ENCODE measurements at regions not wholly inside any gene's neighbourhood (a gene's known extent, or its start where the extent isn't known, plus 50 kb on each side); places are given as distances from the start of the nearest gene placed in this dataset.
A peak's percentile ranks its signal among the peaks of the same experiment; 100 is the strongest.

DNA sequence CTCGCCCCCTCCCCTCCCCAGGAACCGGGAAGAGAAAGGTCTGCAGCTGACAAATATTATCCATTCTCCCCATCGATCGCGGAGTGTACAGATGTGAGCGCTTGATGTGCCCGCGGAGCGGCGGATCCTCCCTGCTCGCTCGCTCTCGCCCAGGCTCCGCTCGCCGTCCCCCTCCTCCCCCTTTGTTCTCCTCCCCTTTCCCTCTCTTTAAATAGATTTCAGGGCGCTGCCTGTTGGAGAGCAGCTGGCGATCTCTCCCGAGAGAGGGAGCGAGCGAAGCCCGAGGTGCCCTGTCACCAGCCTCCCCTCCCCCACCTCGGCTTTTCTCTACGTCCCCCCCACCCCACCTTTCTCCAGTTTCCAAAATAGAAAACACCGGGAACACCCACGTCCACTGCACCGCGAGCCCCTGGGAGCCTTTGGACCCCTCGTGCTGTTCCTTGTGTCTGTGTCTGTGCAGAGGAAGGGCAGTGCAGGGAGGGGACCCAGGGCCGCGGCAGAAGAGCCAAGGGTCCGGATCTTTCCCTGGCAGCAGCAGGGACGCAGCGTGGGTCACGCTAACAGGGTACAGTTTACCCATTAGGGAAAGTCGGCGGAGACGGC lies 56.6 kb upstream of the BCOR start:
- H3K4me3 Mint-ChIP-seq: peak overlapping the region; percentile 74
- H3K4me1 Mint-ChIP-seq: peaks cover 28% of the 10 kb centered on the region
- peaks cover 1% of the 10 kb centered on the region for H3K36me3 Mint-ChIP-seq (ENCODE audit: low read depth)
- peaks cover 2% of the 10 kb centered on the region for H3K27me3 Mint-ChIP-seq
- no peak for ATAC-seq
- DNase-seq: no peak
- H3K27ac Mint-ChIP-seq: no peak overlapping the region
- no peaks in the 10 kb centered on the region for H3K9me3 Mint-ChIP-seq

DNA sequence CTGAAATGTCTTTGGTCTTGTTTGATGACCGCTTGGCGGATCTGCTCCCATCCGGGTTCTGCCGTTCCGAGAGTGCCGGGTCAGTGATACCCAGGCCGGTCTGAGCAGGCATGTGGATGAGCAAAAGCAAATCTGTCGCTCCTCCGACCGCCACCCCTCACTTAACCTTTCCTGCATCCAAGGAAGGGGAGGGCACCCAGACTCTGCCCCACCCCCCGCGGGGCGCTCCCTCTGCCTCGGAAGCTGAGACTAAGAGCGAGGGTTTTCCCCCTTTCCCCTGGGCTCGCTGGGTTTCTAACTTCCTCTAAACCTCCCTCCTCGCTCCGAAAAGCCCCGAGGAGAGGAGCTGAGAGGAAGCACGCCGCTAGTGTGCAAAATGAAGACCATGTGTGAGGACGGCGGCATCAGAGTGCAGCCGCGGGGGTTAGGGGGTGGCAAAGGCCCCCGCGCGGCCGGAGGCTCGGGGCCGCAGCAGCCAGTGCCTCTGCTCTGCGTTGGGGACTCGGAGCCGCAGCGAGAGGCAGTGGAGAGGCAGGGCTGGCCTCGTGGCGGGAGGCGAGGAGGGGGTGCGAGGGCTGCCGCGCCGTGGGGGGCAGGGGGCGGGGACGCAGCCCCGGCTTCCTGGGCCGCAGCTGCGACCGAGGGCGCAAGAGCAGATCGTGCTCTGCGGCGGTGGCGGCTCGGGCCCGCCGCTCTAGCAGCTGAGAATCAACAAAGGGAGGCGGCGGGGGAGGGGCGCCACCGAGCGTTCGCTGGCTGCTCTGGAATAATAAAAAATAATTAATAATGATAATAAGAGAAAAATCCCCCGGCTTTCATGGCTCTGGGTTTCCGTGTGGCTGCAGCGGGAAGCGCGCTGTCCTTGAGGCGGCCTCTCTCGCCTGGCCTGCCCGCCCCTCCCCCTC lies 55.8 kb upstream of the BCOR start:
- Mint-ChIP-seq H3K27me3 (peaks cover 2% of the 10 kb centered on the region), H3K9me3 (no peaks in the 10 kb centered on the region), H3K27ac (peak overlapping the region; percentile 39), H3K4me3 (peak overlapping the region; percentile 74), H3K36me3 (ENCODE audit: low read depth) (peaks cover 1% of the 10 kb centered on the region), H3K4me1 (peaks cover 34% of the 10 kb centered on the region)
- ATAC-seq (peak; percentile 82), DNase-seq (peak; percentile 81)

DNA sequence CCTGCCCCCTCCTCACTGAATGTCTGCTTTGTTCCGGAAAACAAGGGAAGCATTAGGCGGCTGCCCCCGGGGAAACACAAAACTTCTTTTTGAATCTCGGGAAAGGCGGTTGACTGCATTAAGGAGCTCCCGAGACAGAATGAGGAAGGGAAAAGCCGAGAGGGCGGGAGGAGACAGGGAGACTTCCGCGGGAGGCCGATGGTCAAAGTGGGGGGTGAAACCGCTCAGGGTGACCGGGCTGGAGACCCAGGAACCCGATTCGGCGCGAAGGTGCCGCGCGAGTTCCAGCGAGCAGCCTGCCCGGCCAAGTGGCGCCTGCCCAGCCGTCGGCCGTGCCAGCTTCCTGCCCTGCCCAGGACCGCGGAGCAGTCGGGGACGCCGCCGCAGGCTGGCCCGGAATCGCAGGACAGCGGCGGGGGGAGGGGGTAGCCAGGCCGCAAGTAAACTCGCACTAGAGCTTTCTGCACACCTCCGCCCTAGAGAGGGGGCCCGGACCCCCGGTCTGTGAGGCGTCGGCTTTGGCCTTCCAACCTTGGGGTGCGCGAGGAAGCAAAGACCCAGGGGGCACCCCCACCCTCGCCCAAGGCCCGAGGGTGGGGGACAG lies 55.1 kb upstream of the BCOR start:
- Mint-ChIP-seq H3K4me1 (peaks cover 36% of the 10 kb centered on the region), H3K27me3 (peaks cover 2% of the 10 kb centered on the region), H3K9me3 (no peaks in the 10 kb centered on the region), H3K27ac (peak overlapping the region; percentile 39), H3K36me3 (ENCODE audit: low read depth) (peaks cover 1% of the 10 kb centered on the region), H3K4me3 (peak overlapping the region; percentile 73)
- ATAC-seq: peak; percentile 1
- DNase-seq: no peak

DNA sequence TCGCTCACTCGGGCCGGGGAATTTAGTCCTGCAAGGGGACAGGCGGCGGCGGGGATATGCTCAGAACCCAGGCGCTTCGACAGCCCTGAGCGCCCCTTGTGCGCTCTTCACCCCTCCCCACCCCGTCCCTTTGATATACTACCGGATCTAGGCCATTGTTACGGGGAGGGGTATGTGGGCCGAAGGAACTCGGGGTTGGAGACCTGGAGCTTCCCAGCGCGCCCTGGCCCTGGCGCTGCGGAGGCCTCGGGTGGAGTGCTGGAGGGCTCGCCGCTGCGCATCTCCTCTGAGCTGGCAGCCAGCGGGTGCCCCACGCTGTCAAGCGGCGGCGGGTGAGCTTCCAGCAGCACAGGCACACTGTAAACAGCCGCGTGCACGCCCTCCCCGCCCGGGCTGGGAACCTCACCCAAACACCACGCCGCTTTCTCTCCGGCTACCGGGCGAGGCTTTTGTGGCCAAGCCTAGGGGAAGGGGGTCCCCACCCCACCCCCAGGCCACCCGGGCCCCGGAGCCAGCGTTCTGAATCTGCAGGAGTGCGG lies 54.5 kb upstream of the BCOR start:
- Mint-ChIP-seq H3K9me3 (no peaks in the 10 kb centered on the region), H3K4me1 (peaks cover 31% of the 10 kb centered on the region), H3K4me3 (peak overlapping the region; percentile 45), H3K27me3 (peaks cover 2% of the 10 kb centered on the region), H3K36me3 (ENCODE audit: low read depth) (peaks cover 1% of the 10 kb centered on the region), H3K27ac (no peak overlapping the region)
- DNase-seq (peak; percentile 36), ATAC-seq (no peak)

DNA sequence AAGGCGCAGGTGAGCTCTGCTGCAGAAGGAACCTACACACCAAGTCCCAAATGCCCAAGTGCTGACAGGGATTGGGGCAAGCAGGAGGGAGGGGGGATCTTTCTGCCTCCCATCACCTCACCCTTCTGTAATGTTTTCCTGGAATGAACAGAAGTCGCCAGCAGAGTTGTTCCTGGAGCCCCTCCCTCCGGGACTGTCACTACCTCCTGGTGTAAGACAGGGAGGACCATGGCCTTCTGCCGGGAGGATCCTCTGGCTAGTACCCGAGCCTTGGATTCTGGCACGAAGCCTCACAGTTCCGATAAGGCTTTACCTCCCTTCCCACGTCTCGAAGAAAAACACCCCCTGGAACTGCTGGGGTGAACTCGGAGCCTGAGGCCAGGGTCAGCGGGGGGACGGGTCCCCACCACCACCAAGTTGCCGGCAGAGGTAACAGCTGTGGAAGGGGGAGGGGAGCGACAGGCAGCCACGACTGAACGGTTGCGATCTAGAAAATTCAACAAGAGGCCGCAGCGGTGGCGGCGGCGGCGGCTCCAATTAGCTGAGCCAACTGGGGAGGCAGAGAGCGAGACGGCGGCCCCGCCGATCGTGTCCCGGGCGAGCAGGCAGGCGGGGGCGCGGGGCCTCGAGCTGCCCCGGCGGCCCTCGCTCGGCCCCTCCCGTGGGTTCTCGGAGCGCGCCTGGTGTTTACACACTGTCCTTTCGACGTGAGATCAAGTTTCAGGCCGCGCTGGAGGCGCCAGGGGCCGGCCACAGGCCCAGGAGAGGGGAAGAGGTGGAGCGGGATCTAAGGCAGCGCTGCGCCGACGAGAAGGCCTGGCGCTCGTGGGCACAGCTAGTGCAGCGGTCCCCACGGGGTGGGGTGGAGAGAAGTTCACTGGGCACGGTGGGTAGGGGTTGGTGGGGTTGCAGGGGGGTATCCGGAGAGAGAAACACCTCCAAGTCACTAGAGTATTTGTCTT lies 53.7 kb upstream of the BCOR start:
- Mint-ChIP-seq H3K36me3 (ENCODE audit: low read depth) (peaks cover 1% of the 10 kb centered on the region), H3K27me3 (peaks cover 2% of the 10 kb centered on the region), H3K9me3 (no peaks in the 10 kb centered on the region), H3K27ac (no peak overlapping the region), H3K4me1 (peaks cover 32% of the 10 kb centered on the region), H3K4me3 (no peak overlapping the region)
- no peak for ATAC-seq
- no peak for DNase-seq

DNA sequence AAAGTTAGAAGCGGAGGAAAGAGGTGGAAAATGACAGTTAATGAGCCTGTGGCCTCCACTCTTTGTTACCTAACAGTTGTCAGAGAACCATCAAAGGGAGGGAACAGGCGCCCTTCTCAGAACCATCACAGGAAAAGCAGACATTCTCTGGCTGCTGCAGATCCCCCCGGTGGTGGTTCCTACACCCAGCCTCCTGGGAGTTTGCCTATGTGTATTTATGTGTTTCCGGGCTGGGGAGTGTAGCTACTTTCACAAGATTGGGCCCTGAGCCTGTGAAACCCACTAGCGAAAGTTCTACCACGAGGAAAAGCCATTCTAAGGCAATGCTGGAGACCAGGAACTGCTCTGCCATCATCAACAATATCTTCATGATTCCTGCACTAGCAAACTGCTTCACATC lies 52.7 kb upstream of the BCOR start:
- no peak overlapping the region for H3K27ac Mint-ChIP-seq
- no peak for DNase-seq
- ATAC-seq: no peak
- peaks cover 1% of the 10 kb centered on the region for H3K36me3 Mint-ChIP-seq (ENCODE audit: low read depth)
- peaks cover 2% of the 10 kb centered on the region for H3K27me3 Mint-ChIP-seq
- H3K4me1 Mint-ChIP-seq: peaks cover 32% of the 10 kb centered on the region
- H3K4me3 Mint-ChIP-seq: no peak overlapping the region
- H3K9me3 Mint-ChIP-seq: no peaks in the 10 kb centered on the region

DNA sequence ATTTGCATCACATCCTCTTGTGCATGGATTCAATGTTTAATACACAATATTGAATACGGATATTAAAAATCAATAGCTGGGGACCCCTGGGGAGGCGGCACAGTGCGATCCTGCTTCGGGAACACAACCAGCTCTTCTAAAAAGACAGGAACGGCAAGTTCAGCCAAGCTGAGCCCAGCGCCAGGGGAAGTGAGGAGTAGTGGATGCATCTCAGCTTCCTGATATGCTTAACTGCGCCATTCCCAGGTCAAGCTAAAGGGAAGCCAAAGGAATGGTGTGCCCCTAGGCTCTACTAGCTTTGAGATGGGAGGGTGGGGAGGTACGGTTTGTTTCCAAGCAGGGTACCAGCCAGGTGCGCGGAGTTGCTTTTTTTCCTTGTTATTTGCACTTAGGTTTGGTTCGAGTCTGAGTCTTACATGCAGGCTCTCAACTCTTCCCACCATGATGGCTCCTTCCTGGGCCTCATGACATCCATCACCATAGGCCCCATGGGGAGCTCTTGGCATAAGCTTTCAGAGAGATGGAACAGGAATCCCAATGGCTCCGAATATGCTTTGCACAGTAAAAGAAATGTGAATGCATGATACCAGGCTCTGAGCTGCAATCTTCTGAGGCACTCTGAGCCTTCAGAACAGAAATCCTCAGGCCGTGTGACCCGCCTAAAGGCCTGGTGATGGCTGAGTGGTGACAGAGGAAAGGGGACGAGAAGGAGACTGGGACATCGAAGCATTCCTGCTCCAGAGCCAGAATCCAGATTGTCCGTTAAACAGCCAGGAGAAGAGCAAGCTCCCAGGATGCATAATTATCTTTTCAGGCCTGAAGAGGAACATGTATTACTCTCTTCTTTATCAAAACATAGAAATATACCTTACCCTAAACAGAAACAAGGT lies 51.8 kb upstream of the BCOR start:
- DNase-seq: no peak
- Mint-ChIP-seq H3K27ac (no peak overlapping the region), H3K36me3 (ENCODE audit: low read depth) (peaks cover 1% of the 10 kb centered on the region), H3K27me3 (peaks cover 2% of the 10 kb centered on the region), H3K4me1 (peaks cover 28% of the 10 kb centered on the region), H3K9me3 (no peaks in the 10 kb centered on the region), H3K4me3 (no peak overlapping the region)
- ATAC-seq: no peak

DNA sequence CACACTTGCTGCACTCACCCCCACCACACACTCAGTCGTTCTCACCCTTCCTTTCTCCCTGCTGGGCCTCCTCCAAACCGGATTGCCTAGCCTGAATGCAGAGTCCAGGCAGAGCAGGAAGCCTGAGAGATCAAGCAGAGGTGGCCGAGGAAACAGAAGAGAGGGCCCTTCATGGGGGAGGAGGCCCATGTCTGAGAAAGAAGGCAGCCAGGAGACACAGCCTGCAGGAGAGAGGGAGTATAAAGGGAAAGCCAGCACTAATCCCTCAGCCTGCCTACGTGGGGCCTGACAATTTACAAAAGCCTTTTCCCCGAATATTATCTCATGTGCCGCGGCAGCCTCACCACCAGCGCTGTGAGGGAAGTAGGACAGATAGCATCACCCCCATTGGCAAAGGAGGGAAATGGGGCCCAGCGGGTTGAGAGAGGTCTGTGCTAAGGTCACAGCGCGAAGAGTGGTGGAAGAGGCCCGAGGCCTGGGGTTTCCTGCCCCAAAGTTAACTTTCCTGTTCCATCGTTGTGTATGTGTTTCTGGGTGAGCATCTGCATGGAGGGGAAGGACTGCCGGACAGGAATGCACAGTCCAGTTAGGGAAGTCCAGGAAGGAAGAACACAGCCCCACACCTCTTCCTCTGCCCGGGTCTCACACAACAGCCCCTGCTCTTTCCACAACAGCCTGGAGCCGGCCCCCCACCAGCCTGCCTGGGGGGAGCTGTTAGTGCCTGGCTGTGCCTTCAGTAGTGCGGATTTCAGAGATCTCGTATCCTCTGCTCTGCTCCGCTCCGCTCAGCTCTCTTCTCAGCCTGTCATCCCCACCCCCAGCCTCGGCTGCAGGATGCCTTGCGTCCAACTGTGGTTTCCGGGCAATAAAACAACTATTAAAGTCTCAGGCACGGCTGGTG lies 50.9 kb upstream of the BCOR start:
- H3K4me1 Mint-ChIP-seq: peaks cover 27% of the 10 kb centered on the region
- peaks cover 2% of the 10 kb centered on the region for H3K27me3 Mint-ChIP-seq
- DNase-seq (no peak), ATAC-seq (no peak)
- H3K4me3 Mint-ChIP-seq: no peak overlapping the region
- H3K36me3 Mint-ChIP-seq (ENCODE audit: low read depth): peaks cover 1% of the 10 kb centered on the region
- H3K27ac Mint-ChIP-seq: no peak overlapping the region
- H3K9me3 Mint-ChIP-seq: no peaks in the 10 kb centered on the region

DNA sequence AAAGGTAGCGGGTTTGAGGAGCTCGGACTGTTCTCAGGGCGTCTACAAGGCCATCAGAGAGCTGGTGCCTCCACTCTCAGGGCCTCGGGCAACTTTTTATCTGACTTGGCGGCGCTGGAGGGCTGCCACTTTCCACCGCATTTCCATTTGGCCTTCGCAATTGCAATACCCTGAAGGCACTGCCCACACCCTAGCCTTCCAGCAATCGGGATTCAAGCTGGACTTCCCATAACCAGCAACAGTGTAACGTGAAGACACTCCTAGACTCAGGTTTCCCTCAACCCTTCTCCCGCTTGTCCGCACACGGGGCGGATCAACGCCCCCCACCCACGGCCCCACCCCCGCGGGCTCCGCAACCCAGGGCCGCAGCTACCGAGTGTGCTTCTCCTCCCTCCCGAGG lies 50.2 kb upstream of the BCOR start:
- DNase-seq (no peak), ATAC-seq (no peak)
- H3K27me3 Mint-ChIP-seq: peaks cover 2% of the 10 kb centered on the region
- no peak overlapping the region for H3K4me3 Mint-ChIP-seq
- no peak overlapping the region for H3K27ac Mint-ChIP-seq
- H3K4me1 Mint-ChIP-seq: peaks cover 24% of the 10 kb centered on the region
- peaks cover 1% of the 10 kb centered on the region for H3K36me3 Mint-ChIP-seq (ENCODE audit: low read depth)
- no peaks in the 10 kb centered on the region for H3K9me3 Mint-ChIP-seq

All from activated naive CD8-positive, alpha-beta T cell treated with anti-CD3 and anti-CD28 coated beads, Interleukin-2, amount 50 U/mL, for 24 hours (primary cell).